DMS 273 (cell line): ENCODE measurements at regions not wholly inside any gene's neighbourhood (a gene's known extent, or its start where the extent isn't known, plus 50 kb on each side); places are given as distances from the start of the nearest gene placed in this dataset.
A peak's percentile ranks its signal among the peaks of the same experiment; 100 is the strongest.
"Not testable (repeated sequence)": the region's sequence is repeated elsewhere in the genome, so short reads cannot be mapped to it uniquely, and the experiment has no call there.

Source experiments
- DNase-seq: peaks from one replicate; lab custom pipeline; 2025; ENCODE audit not compliant: unreplicated experiment; lab: John Stamatoyannopoulos, UW

DNA sequence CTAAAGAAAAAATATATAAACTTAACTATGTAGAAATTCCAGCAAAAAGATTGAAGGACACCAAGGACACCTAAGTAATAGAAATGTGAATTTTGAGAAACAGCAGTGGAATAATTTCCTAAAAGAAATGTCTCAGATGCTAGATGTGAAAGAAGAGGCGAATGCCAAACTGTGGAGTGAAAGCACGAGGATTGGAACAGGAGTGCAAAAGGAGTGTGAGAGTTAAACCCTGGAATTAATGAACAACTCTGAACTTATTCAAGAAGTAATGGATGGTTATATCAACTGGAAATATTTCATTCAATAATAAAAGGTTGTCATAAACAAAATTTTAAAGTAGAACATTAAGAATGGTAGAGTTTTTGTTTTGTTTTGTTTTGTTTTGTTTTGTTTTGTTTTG is 78.5 kb upstream of the SGIP1 start:
- DNase-seq = no peak

DNA sequence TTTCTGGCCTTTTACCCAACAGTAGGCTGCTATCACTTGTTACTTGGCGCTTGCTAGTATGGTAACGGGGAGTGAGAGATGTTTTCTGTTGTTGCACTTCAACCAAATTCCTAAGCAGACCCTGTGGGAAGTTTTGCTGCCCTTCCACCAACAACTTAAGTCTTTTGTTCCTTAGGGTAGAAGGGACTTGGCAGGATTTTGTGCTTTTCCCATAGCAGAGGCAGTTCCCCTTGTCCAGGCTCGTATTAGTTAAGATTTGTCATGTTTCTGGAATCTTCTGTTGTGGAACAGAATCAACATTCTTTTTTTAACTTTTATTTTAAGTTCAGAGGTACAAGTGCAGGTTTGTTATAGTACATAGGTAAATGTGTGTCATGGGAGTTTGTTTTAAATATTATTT is 73.2 kb upstream of the SGIP1 start:
- no peak for DNase-seq

DNA sequence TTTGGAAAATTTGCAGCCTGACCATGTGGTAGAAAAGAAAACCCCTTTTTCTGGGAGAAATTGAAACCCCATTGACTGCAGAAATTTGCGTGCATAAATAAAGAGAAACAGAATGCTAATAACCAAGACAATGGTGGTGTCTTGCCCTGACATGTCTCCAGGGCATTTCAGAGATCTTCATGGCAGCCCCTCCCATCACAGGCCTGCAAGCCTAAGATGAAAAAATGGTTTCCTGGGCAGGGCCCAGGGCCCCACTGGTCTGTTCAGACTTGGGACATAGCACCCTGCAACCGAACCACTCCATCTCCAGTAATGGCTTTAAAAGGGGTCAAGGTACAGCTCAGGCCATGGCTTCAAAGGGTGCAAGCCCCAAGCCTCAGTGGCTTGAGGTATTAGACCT is 71.6 kb upstream of the SGIP1 start:
- no peak for DNase-seq

DNA sequence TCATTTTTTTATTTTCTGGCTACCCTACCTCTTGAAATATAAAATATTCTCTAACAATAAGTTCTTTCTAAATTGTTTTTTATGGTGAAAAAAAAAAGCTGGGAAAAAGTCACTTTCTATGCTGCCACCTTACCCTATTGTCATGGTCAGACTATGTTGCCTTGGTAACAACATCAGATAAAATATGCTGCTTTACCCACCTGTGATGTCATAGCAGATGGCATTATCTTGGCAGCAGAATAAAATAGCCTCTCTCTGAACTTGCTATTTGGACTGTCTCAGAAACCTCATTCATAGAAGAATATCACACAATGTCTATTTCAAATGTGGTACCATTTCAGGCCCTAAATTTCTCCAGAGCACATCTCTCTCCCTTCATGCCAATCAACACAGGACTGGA is 69.6 kb upstream of the SGIP1 start:
- peak; percentile 12 for DNase-seq

DNA sequence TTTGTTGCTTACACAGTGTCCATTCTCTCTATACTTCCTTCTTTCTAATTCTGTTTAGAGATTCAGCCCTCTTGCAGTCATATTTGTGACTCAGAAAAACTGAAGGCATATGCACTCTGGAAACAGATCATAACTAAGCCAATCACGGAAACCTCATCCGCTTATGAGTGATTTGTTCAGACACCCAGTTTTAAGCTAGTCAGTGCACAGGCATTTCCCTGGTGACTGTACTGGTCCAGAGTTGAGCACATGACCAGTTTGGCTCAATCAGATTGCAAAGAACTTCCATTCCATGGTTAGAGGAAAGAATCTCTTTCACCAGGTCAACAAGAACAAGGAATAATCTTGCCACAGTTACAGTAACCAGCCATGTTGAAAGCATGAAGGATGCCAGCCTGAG is 69.2 kb upstream of the SGIP1 start:
- no peak for DNase-seq

DNA sequence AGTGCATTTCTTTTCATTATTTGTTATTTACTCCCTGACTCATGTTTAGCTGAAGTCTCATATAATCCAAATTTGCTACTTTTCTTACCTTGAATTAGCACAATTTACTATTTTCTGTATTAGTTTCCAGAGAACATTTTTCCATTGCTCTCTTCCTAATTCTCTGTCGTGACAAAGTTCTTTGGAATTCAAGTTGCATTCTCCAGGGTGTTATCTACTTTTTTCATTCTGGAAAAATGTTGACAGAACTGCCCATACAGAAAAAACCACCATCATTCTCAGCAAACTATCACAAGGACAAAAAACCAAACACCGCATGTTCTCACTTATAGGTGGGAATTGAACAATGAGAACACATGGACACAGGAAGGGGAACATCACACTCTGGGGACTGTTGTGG is 67.3 kb upstream of the SGIP1 start:
- DNase-seq = not testable (repeated sequence)

DNA sequence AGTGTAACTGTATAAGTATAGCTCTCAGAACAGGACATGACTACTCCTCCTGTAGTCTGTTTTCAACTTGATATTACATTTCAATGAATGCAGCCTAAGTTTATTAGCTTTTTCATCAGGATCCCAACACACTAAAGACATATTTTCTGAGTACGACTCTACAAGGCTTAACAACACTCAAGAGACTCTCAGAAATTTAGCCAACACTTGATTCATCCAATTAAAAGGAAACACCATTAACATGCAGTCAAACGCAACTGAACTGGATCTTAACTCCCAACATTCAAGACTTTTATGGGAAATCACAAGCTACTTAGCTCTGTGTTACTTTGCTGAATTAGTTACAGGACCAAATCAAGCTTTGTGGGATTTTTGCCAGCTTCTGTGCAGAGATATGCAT is 65.2 kb upstream of the SGIP1 start:
- no peak for DNase-seq

DNA sequence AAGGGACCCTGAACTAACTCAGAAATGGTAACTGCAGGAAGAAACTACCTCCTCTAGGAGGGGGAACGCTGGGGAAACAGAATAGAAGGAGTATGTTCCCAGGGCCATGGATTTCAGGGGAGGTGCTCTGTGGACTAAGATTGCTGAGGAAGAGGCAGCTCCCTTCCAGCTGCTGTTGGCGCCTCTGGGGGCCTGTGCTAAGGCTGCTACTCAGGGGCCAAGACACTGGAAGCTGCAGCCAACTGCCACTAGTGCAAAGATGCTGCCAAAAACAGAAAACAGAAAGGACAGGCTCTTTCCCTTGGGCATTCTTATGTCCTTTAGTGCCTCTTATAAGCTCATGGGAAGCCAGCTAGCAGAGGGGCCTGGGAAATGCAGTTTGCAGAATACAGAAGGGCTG is 58.0 kb upstream of the SGIP1 start:
- DNase-seq = no peak

DNA sequence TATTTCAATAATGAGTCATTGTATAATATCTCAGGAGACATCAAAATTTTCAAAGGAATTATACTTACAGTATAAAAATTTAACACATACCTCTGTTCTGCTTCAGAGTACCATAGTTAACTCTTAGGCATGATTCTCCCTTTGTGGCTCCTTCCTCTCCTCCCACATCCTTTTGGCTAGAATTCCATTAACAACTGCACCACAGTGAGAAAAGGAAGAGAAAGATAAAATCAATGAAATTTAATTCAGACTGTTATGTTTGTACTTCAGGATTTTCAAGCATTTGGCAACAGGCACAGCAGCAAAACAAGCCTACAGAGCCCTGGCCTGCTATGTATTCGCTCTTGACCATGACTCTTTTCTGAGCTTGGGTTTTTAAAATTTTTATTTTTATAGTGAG is 57.2 kb upstream of the SGIP1 start:
- DNase-seq = no peak

DNA sequence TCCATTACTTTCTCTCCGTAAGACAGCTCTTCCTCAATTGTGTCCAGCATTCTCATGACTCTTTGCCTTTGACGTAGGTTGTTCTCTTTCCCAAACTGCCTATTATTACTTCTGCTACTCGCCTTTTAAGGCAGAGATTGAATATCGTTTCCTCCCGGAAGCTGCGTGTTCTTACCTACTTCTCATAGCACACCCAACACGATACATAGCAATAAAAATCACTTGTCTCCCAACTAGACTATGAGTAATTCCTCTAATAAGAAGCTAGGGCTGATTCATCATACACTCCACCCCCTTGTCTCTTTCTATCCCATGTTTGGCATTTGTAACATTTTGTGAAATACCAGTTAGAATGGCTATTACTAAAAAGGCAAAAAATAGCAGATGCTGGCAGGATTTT is 55.8 kb upstream of the SGIP1 start:
- DNase-seq = no peak

DNA sequence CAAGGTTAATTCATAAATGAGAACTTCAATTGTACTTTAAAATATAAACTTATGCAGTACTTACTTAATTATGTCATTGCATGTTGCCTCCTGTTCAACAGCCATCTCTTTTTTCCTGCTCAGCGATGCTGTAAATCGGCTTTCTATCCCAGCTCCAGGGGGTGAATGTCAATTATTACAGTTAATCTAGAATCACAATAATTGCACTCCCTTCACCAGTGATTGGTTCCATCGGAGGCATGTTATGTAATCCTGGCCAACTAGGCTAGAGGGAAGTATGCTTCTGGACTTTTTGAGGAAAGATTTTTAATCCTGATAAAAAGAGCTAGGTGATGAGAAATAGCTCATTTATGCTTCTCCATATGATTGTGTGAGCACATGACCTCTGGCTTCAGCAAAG is 53.8 kb upstream of the SGIP1 start:
- DNase-seq = no peak

DNA sequence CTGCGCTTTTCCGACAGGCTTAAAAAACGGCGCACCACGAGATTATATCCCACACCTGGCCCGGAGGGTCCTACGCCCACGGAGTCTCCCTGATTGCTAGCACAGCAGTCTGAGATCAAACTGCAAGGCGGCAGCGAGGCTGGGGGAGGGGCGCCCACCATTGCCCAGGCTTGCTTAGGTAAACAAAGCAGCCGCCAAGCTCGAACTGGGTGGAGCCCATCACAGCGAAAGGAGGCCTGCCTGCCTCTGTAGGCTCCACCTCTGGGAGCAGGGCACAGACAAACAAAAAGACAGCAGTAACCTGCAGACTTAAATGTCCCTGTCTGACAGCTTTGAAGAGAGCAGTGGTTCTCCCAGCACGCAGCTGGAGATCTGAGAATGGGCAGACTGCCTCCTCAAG is 52.7 kb upstream of the SGIP1 start:
- not testable (repeated sequence) for DNase-seq
